Neural progenitor cell (in vitro differentiated cells): ENCODE measurements at regions not wholly inside any gene's neighbourhood (a gene's known extent, or its start where the extent isn't known, plus 50 kb on each side); places are given as distances from the start of the nearest gene placed in this dataset.
A peak's percentile ranks its signal among the peaks of the same experiment; 100 is the strongest.

Experiments
- DNase-seq: peaks from one replicate; pipeline ENCODE4 v3.0.0-alpha.2; 2016; ENCODE audit warnings: low spot score
- H2AFZ ChIP-seq: fragments of 200-600 bp; sonication (generic); replicated peaks from 2 replicates; pipeline ENCODE4 v1.6.1; 2016; ENCODE audit warnings: antibody characterized with exemption
- H3F3A ChIP-seq: fragments of 200-600 bp; sonication (generic); 2 replicates; pipeline ENCODE4 v1.6.1; 2016; ENCODE audit warnings: antibody characterized with exemption, low read depth
- H3K27ac ChIP-seq: fragments of 200-600 bp; sonication (generic); 2 replicates; pipeline ENCODE4 v1.5.1; 2016; ENCODE audit warnings: mild to moderate bottlenecking
- H3K27me3 ChIP-seq: fragments of 200-600 bp; sonication (generic); 2 replicates; pipeline ENCODE4 v1.6.1; 2016; ENCODE audit warnings: mild to moderate bottlenecking, moderate library complexity
- H3K36me3 ChIP-seq: fragments of 200-600 bp; sonication (generic); 2 replicates; pipeline ENCODE4 v1.5.1; 2016
- H3K4me1 ChIP-seq: fragments of 200-600 bp; sonication (generic); 2 replicates; pipeline ENCODE4 v1.6.1; 2016; ENCODE audit warnings: mixed run types
- H3K4me2 ChIP-seq: fragments of 200-600 bp; sonication (generic); 2 replicates; pipeline ENCODE4 v1.6.1; 2016
- H3K4me3 ChIP-seq: fragments of 200-600 bp; sonication (generic); 2 replicates; pipeline ENCODE4 v1.5.1; 2016
- H3K79me2 ChIP-seq: fragments of 200-600 bp; sonication (generic); 2 replicates; pipeline ENCODE4 v1.6.1; 2016; ENCODE audit warnings: low read depth
- H3K9ac ChIP-seq: fragments of 200-600 bp; sonication (generic); 2 replicates; pipeline ENCODE4 v1.6.1; 2016
- H3K9me3 ChIP-seq: fragments of 200-600 bp; sonication (generic); 2 replicates; pipeline ENCODE4 v1.5.1; 2016; ENCODE audit warnings: low read depth
- H4K20me1 ChIP-seq: fragments of 200-600 bp; sonication (generic); 2 replicates; pipeline ENCODE4 v1.6.1; 2016; ENCODE audit warnings: low read depth
- H3K27ac Mint-ChIP-seq: 3 replicates; pipeline ENCODE4 v1.8.0; 2021; ENCODE audit warnings: mixed read lengths
- H3K27me3 Mint-ChIP-seq: 2 replicates; pipeline ENCODE4 v1.8.0; 2022; ENCODE audit warnings: low read depth, mild to moderate bottlenecking, inconsistent platforms, moderate library complexity, mixed read lengths; ENCODE audit not compliant: insufficient read depth
- H3K36me3 Mint-ChIP-seq: 3 replicates; pipeline ENCODE4 v1.8.0; 2021; ENCODE audit warnings: mixed read lengths
- H3K4me1 Mint-ChIP-seq: 3 replicates; pipeline ENCODE4 v1.8.0; 2021; ENCODE audit warnings: mixed read lengths
- H3K4me3 Mint-ChIP-seq: 3 replicates; pipeline ENCODE4 v1.8.0; 2021; ENCODE audit warnings: mild to moderate bottlenecking, moderate library complexity, mixed read lengths
- H3K9me3 Mint-ChIP-seq: 3 replicates; pipeline ENCODE4 v1.8.0; 2020; ENCODE audit warnings: mixed read lengths
- CTCF ChIP-seq: fragments of 200-600 bp; sonication (generic); IDR thresholded peaks from 2 replicates; pipeline ENCODE4 v1.5.1; 2017; ENCODE audit warnings: antibody characterized with exemption, mild to moderate bottlenecking
- EZH2 ChIP-seq: fragments of 200-600 bp; sonication (generic); IDR thresholded peaks from 2 replicates; pipeline ENCODE4 v1.6.1; 2017; ENCODE audit warnings: antibody characterized with exemption, mild to moderate bottlenecking, moderate library complexity
- EZH2phosphoT487 ChIP-seq: fragments of 200-600 bp; sonication (generic); IDR thresholded peaks from 2 replicates; pipeline ENCODE4 v1.6.1; 2017; ENCODE audit warnings: antibody characterized with exemption

GRCh38 chr7:25967278-25968204 lies 184.5 kb upstream of the NFE2L3 start:
- Histone ChIP-seq H4K20me1 (no peaks in the 10 kb centered on the region), H3K9ac (no peak overlapping the region), H3F3A (no peaks in the 10 kb centered on the region), H3K9me3 (no peaks in the 10 kb centered on the region), H3K27me3 (no peaks in the 10 kb centered on the region), H3K27ac (no peak overlapping the region), H3K79me2 (no peaks in the 10 kb centered on the region), H3K4me1 (no peaks in the 10 kb centered on the region), H3K4me3 (no peak overlapping the region), H3K4me2 (no peak overlapping the region), H3K36me3 (no peaks in the 10 kb centered on the region), H2AFZ (no peak overlapping the region)
- H3K27ac Mint-ChIP-seq = no peak overlapping the region
- peak overlapping the region; percentile 11 for H3K4me3 Mint-ChIP-seq
- TF ChIP-seq EZH2 = no peak
- TF ChIP-seq EZH2phosphoT487 = no peak
- TF ChIP-seq CTCF = no peak
- H3K36me3 Mint-ChIP-seq = no peaks in the 10 kb centered on the region
- no peaks in the 10 kb centered on the region for H3K9me3 Mint-ChIP-seq
- DNase-seq = no peak
- H3K4me1 Mint-ChIP-seq = peaks cover 6% of the 10 kb centered on the region
- peaks cover 5% of the 10 kb centered on the region for H3K27me3 Mint-ChIP-seq

GRCh38 chr7:25968205-25968993 lies 183.6 kb upstream of the NFE2L3 start:
- H3K27ac Mint-ChIP-seq = no peak overlapping the region
- Histone ChIP-seq H3K4me3 (no peak overlapping the region), H4K20me1 (no peaks in the 10 kb centered on the region), H3K9ac (no peak overlapping the region), H3K9me3 (no peaks in the 10 kb centered on the region), H3K27ac (no peak overlapping the region), H3F3A (no peaks in the 10 kb centered on the region), H3K27me3 (no peaks in the 10 kb centered on the region), H3K79me2 (no peaks in the 10 kb centered on the region), H2AFZ (no peak overlapping the region), H3K4me1 (no peaks in the 10 kb centered on the region), H3K4me2 (no peak overlapping the region), H3K36me3 (no peaks in the 10 kb centered on the region)
- no peak overlapping the region for H3K4me3 Mint-ChIP-seq
- no peak for DNase-seq
- peaks cover 6% of the 10 kb centered on the region for H3K4me1 Mint-ChIP-seq
- H3K27me3 Mint-ChIP-seq = peaks cover 5% of the 10 kb centered on the region
- TF ChIP-seq EZH2 (no peak), CTCF (no peak), EZH2phosphoT487 (no peak)
- no peaks in the 10 kb centered on the region for H3K9me3 Mint-ChIP-seq
- H3K36me3 Mint-ChIP-seq = no peaks in the 10 kb centered on the region

GRCh38 chr7:25970356-25970755 lies 181.6 kb upstream of the NFE2L3 start:
- Mint-ChIP-seq H3K9me3 (no peaks in the 10 kb centered on the region), H3K4me3 (no peak overlapping the region), H3K27me3 (peaks cover 2% of the 10 kb centered on the region), H3K27ac (no peak overlapping the region), H3K36me3 (no peaks in the 10 kb centered on the region), H3K4me1 (peaks cover 4% of the 10 kb centered on the region)
- Histone ChIP-seq H3K4me3 (no peak overlapping the region), H3K4me2 (no peak overlapping the region), H2AFZ (no peak overlapping the region), H4K20me1 (no peaks in the 10 kb centered on the region), H3K9me3 (no peaks in the 10 kb centered on the region), H3F3A (no peaks in the 10 kb centered on the region), H3K79me2 (no peaks in the 10 kb centered on the region), H3K4me1 (no peaks in the 10 kb centered on the region), H3K9ac (no peak overlapping the region), H3K27me3 (no peaks in the 10 kb centered on the region), H3K27ac (no peak overlapping the region), H3K36me3 (no peaks in the 10 kb centered on the region)
- no peak for DNase-seq
- TF ChIP-seq EZH2 (no peak), CTCF (no peak), EZH2phosphoT487 (no peak)
